Lung microvascular endothelial cell (primary cell): ENCODE measurements at regions not wholly inside any gene's neighbourhood (a gene's known extent, or its start where the extent isn't known, plus 50 kb on each side); places are given as distances from the start of the nearest gene placed in this dataset.

Source experiments
- DNase-seq, 2 donors: peaks; one replicate each; pipeline versions ENCODE4 v3.0.0 to v3.0.0-alpha.2; 2010; ENCODE audit warnings: low read depth in 2 of 2

DNA sequence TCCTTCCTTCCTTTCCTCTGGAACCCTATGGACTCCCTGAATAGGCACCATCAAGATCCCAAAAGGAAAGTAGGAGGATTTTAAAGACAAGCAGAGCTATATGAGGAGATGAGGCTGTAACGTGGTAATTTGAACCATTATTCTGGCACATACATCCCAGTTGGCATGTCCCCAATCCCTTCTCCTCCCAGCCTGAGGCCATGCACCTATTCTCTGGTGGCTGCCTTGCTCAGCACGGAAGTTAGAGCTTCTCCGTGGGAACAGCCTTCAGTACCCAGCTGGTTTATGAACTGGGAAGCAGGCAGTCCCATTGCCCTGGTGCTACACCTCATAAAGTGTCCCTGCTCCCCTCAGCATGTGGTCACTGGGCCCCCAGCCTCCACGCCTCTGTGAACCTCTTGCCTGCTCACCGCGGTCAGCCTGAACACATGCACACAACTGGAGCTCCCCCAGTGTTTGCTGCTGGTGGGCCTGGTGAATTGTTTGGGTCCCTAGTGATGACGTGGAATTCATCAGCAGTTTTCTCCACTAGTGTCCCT is 139.9 kb upstream of the PLET1 start:
- DNase-seq, result no peak

DNA sequence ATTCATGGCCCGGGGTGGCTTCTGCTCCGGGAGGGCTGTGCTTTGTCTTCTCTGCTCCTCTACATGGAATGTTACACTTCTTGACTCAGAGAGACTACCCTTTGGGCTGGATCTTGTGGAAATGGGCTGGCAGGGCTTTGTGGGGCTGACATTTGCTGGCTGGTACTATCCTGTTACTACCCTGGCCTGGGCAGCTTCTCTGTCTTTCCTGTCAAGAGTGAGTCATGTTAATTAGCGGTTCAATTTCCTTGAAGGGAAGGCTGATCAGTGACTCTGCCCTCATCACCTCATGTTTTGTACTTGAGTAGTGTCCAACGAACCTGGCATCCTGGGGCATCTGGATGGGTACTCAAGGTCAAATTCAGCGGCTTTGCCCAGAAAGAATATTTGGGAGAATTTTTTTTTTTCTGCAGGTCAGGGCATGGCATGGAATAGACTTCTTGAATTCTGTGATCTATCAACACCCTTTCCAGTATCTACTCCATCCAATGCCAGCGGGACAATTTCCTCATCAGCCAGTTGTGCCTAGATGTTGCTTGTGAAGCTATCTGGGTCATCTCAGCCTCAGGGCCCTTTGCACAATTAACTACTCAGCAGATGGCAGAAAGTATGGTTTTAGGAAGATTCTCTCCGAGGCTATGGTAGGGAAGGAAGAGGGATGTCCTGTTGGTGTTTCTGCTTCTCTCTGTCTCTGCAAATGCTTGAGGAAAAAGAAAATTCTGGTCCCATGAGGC is 140.5 kb upstream of the PLET1 start:
- peak in 1 of 2 donors; percentile 8 for DNase-seq

DNA sequence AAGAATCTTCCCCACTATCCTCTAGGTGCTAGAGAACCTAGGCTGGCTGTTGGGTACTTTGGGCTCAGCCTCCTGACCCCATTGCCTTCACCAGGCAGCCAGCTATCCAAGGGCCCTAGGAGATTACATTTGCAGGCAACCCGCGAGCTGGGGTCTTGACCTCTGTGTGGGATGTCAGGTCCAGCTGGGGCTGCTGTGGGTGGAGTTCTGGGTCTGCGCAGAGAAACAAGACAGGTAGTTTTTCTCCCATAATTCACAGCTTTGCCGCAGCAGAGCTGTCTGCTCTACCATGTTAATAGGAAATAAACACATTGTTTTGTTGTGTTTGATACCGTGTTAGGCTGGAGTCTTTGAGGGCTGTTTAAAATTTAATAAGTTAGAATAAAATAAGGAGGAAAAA is 142.8 kb upstream of the PLET1 start:
- DNase-seq, result no peak

DNA sequence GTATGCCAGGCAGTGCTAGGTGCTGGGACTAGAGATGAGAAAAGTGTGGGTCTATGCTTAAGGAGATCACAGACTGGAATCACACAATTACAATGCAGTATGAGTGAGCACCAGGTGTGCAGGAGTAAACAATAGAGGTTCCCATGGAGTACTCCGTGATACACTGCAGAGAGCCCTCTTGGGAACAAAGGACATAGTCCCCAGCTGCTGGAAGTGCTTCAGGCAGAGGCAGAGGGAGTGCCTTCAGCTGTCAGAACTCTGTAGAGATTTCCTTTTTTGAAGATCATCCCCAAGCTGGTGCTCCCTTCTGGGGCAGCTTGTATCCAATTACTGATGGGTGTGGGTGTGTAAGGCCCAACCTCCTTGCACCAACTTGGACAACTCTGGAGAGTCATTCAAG is 143.5 kb upstream of the PLET1 start:
- no peak for DNase-seq

DNA sequence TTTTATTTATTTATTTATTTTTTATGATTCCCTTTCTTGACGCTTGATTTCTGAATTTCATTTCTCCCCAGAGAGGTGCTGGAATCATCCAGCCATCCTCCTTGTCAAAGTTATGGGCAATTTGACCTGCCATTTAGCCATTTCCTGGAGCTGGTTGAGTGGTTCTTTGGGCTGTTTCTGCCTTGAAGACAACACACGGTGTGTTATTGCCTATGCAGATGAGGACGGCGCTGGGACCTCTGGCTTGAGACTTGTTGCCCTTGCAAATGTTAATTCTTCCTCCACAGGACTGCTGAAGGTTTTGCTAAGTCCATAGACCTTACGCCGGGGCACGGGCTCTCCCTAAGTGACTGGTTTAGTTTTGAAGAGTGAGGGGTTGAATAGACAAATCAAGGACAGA is 147.9 kb upstream of the PLET1 start:
- no peak for DNase-seq

DNA sequence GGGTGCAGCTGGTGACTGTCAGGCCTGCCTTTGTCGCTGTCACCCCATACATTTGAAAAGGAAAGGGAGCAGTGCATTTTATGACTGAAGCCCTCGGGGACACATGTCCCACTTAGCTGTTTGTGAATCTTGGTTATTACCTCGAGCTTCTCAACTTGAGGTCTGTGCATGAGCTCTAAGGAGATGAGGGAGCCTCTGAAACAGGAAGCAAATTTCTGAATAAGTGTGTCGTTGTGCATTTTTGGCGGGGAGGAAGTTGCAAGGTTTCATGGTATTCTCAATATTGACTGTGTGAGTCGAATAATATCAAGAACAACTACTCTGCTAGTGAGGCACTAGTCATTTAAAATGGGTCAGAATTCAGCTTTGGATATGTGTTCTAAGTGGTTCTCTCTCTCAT is 149.7 kb upstream of the PLET1 start:
- DNase-seq, result no peak

DNA sequence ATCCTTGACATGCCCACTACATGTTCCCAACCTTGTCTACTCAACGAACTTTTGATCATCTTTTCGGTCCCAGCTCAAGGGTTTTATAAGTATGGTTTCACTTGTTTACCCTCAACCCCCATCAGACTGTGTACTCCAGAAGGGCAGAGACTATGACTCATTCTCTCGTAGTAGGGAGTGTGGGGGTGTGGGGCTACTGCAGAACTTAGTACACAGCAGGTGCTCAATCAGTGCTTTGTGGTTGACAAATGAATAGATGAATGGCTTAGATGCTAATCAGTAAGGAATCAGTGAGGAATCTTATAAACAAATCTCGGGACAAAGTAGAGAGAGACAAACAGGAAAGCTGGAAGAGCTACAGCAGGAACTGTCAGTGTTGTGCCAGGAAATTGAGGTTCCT is 151.7 kb upstream of the PLET1 start:
- peak in 1 of 2 donors; percentile 6 for DNase-seq

DNA sequence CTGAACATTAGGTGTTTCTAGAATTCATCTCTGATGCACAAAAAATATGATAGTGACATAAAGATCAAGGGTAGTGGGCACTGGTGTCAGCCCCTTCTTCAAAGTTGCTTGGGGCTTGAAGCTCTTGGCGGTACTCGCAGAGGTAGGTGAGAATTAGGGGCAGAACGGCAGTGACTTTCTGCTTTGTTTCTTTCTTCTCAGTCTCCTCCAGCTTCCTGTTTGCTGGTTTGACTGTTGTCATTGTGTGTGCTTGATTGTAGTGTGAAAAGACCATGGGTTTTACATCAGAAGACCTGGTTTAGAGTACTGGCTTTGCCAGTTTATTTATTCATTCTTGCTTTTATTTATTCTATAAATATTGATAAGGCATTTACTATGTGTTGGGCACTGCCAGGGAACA is 156.7 kb upstream of the PLET1 start:
- no peak for DNase-seq

DNA sequence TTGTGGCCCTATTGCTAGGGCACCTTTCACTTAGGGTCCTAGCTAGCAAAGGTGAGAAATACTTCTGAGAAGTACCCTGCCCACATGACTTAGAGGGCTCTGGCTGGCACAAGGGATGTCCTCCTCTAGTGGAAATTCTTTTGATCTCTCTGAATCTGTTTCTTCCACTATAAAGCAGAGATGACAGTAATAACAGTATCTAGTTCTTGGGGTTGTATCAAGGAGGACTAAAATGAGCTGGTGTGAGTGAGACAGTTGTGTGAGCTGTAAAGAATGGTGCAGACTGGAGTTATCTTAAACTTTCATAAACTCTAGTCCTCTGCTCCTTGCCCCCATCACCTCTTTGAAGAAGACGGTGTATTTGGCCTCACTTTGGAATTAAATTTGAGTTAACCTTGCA is 157.8 kb upstream of the PLET1 start:
- no peak for DNase-seq

DNA sequence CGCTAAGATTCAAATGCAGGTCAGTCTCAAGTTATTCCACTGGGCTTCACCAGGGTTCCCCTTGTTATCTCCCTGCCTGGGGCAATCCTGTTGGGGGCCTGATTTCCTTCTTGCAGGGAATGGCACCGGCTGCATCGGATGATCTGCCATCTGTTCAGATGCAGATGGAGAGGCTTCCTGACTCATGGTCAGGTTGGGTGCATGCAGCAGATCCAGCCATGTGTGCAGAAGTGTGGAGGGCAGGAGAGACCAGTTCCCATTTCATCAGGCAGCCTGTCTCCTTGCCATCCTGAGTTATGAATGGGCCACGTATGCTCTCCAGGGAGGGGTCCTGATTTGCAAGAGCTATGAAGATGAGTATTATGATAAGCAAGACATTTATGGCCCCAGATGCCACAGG is 161.2 kb upstream of the PLET1 start:
- DNase-seq, result no peak

DNA sequence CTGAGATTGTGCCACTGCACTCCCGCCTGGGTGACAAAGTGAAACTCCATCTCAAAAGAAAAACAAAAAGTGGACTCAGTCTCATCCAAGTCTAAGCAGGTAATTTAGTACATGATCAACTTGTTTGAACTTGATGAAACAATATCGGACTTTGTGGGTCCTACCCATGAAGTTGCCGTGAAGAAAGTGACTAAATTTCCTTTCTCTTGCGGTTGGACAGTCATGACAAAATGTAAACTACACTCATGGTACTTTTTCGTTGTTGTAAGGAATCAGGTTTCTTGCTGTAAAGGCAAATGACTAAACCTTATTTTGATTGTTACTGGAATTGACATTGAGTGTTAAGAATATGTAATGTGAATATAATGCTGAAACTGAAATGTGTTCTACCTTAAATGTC is 164.5 kb upstream of the PLET1 start:
- no peak for DNase-seq

DNA sequence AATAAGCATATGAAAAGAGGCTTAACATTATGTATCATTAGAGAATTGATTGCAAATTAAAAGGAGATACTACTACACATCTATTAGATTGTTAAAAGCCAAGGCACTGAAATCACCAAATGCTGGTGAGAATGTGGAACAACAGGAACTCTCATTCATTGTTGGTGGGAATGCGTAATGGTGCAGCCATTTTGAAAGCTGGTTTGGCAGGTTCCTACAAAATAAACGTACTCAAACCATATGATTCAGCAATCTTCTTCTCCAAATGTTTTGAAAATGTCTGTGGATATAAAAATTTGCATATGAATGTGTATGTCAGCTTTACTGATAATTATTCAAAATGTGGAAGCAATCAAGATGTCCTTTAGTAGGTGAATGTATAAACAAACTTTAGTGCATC is 176.4 kb upstream of the PLET1 start:
- DNase-seq, result no peak

DNA sequence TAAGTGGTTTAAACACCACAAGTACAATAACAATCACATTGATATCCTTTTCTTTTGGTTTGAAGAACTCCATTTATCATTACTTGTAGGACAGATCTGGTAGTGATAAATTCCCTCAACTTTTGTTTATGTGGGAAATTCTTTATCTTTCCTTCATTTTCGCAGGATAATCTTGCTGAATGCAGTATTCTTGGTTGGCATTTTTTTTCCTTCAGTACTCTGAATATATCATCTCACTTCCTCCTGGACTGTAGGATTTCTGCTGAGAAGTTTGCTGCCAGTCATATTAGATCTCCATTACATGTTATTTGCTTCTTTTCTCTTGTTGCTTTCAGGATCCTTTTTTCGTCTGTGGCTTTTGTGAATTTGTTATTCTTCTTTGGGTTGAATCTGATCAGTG is 179.0 kb upstream of the PLET1 start:
- no peak for DNase-seq

DNA sequence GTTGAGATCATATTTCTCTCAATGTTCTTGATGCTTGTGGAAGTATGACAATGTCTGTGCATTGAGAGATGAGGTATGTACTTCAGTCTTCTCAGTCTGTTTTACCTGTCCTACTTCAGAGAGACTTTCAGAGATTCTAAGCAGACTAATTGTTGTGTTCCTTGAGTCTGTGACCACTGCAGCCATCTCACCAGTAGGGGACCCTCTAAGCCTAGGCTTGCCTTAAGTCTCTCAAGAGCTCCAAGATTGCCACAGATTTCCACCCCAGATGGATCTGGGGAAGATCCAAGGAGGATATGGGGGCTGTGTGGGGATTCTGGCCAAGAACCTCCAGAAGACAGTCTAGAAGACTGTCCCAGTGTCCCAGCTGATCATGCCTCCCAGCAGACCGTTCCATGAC is 179.9 kb upstream of the PLET1 start:
- DNase-seq, result peak in 1 of 2 donors; percentile 11

DNA sequence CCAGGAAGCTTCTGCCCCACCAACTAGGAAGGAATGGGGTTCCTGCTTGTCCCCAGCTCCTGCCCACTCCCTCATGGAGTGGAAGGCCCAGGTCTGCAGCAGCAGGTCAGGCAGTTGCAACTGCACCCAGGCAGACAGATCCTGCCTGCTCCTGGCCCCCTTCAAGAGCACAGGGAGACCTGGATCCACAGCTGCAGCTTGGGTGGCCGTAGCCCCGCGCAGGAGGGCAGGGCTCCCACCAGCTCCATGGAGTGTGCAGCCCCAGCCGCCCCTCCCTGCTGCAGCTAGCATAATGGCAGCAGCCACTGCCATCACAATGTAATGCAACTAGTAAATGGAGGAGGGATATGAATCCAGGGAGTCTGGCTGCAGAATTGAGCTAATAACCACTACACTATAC is 187.5 kb upstream of the PLET1 start:
- no peak for DNase-seq

DNA sequence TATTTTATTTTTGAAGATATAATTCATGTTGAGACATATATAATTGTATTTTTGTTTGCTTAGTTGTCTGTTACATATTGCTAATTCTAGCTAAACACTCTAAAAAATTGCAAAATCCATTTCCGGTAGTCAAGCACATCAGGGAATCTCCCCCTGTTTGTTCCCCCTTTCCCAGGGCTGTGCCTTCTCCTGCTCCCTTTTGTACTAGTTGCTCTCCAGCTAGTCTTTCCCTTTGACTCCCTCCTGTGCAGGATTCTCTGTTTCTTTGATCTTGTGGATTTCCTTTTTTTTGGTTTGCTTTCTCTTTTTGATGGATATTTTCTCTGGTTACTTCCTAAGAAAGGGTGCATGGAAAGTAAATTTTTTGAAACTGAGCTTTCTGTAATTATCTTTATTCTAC is 188.1 kb upstream of the PLET1 start:
- DNase-seq, result no peak

DNA sequence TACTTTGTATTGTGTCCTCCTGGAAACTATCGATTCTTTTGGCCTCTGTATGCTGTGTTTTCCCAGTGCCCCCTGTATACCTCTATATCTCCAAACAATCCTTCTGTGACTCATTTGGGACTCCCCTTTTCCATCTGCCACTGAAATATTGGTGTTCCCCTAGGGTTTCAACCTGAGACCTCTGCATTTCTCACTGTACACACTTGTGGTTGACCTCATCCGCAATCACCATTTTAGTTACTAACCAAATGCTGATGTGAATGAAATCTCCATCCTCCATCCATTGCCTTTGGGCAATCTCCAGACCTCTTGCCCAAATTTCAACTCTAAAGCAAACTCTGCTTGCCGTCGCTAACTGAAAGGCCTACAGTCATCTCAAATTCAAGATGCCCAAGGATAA is 190.6 kb upstream of the PLET1 start:
- DNase-seq, result no peak

DNA sequence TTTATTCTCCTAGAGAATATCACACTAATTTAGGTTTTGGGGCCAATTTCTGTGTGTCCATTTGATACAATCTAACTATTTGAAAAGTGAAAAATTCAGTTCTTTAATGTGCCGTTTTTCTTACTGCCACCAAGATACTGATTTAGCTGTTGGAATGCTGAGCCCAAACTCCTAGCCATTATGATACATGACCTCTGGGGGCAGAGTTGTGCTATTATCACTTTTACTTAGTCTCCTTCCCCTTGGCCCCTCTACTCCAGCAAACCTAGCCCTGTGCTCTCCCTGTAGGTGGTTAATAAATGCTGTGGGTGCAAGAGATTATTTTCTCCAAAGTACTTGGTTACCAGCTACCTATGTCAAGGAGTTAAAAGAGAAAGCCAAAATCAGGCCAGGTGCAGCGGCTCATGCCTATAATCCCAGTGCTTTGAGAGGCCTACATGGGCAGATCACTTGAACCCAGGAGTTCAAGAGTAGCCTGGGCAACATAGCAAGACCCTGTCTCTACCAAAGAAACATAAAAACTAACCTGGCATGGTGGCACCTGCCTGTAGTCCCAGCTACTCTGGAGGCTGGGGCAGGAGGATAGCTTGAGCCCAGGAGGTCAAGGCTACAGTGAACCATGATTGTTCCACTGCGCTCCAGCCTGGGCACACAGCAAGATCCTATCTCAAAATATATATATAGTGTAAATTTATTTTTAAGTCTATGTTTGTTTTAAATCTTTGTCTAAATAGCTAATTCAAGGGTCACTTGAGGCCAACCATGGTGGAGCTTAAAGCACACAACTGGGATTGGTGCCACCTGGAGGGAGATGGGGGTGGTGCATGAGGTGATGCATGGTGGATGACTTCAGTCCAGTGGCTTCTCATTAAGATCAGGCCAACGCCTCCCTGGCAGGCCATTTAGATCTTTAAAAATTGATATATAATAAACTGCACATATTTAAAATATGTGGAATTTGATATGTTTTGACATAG is 193.2 kb upstream of the PLET1 start:
- peak; percentile 29 to 40 for DNase-seq

DNA sequence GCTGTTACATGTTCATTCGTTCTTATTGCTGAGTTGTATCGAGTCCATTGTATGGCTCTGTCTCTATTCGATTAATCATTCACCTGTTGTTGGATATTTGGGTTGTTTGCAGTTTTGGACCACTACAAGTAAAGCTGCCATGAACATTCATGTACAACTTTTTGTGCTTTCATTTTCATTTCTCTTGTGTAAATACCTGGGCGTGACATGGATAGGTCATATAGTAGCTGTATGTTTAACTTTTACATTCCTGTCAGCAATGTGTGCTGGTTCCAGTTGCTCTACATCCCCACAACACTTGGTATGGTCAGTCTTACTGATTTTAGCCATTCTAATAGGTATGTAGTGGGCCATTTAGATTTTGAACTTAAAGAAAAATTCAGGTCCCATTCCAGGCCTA is 194.2 kb upstream of the PLET1 start:
- DNase-seq, result no peak

DNA sequence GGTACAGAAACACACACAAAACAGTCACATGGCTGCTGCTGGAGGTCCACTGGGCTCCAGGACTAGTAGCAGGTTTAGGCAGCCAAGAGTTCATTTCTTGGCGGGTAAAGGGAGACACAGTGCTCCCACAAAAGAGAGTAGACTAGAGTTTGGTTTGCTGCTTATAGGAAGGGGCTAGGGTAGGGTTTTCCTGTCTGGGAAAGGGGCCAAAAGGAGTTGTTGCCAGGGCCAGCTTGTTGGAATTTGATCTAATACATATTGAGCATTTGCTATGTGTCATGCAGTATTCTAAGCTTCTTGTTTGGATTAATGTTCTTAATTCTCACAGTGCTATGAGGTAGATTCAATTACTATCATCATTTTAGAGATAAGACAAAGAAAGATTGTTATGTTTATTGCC is 195.1 kb upstream of the PLET1 start:
- peak; percentile 24 to 29 for DNase-seq

DNA sequence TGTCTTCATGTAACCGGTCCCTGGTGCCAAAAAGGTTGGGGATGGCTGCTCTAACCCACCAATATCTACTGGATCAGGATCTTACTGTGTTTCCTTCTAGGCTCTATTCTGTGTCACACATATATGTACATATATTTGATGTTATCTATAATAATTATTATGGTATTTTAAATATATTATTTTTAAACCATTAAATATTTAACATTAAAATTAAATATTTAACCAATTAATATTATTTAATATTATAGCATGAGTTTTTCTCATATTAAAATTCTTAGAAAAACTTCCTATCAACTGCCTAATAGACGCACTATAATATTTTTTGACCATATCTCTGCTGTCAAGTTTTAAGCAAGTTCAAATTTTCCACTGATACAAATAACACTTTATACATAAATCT is 196.9 kb upstream of the PLET1 start:
- no peak for DNase-seq

DNA sequence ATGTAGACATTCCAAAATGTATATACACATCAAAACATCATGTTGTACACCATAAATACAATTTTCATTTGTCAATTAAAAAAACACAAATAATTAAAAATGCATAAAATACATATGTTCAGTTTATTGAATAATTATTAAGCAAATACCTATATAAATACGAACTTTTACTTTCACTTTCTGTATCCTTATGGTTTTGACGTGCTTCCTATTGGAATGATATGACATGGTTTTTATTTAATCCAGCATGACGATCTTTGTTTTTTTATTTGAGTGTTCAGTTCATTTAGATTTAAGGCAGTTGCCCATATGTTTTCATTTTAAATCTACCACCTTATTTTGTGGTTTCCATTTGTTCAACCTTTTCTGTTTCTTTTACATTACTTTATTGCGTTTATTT is 198.3 kb upstream of the PLET1 start:
- peak; percentile 32 to 45 for DNase-seq

DNA sequence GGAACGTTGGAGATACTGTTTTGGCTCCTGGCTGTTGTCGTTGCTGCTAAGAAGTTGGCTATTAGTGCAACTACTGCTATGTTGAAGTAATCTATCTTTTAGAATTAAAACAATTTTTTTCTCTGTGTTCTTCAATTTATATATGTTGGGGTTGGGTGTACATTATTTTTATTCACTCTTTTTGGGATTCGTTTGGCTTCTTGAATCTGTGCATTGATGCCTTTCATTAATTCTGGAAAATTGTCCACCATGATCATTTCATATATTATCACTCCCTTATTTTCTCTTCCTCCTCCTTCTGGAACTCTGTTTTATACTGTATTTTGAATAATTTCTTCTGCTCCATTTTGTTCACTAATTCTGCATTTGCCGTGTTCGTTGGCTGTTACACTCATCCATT is 199.5 kb upstream of the PLET1 start:
- DNase-seq, result no peak
